GM10248 (cell line): ENCODE measurements at regions not wholly inside any gene's neighbourhood (a gene's known extent, or its start where the extent isn't known, plus 50 kb on each side); places are given as distances from the start of the nearest gene placed in this dataset.

ENCODE experiments used
- CTCF ChIA-PET: fragments of 300-600 bp; sonication (Branson Sonifier 250); formaldehyde crosslinking; extraction: SDS; loops from one replicate; lab custom pipeline; 2021; ENCODE audit warnings: antibody characterized with exemption; lab: Yijun Ruan, JAX
- POLR2A ChIA-PET: fragments of 350-650 bp; sonication (Branson Sonifier 250); formaldehyde crosslinking; extraction: SDS; loops from one replicate; lab custom pipeline; 2020; ENCODE audit warnings: antibody characterized with exemption; lab: Yijun Ruan, JAX
- DNase-seq: peaks from one replicate; pipeline ENCODE4 v3.0.0; 2012; ENCODE audit errors: extremely low spot score
- TF ChIP-seq, protein P1 (sequence below): IDR thresholded peaks from 2 replicates; pipeline ENCODE4 v1.5.1; 2012; ENCODE audit warnings: mild to moderate bottlenecking, low read depth; ENCODE audit errors: extremely low read depth, missing control alignments, control extremely low read depth

- CTCF ChIA-PET = no interaction called here
- DNase-seq = no peak
- TF ChIP-seq, protein P1, sequence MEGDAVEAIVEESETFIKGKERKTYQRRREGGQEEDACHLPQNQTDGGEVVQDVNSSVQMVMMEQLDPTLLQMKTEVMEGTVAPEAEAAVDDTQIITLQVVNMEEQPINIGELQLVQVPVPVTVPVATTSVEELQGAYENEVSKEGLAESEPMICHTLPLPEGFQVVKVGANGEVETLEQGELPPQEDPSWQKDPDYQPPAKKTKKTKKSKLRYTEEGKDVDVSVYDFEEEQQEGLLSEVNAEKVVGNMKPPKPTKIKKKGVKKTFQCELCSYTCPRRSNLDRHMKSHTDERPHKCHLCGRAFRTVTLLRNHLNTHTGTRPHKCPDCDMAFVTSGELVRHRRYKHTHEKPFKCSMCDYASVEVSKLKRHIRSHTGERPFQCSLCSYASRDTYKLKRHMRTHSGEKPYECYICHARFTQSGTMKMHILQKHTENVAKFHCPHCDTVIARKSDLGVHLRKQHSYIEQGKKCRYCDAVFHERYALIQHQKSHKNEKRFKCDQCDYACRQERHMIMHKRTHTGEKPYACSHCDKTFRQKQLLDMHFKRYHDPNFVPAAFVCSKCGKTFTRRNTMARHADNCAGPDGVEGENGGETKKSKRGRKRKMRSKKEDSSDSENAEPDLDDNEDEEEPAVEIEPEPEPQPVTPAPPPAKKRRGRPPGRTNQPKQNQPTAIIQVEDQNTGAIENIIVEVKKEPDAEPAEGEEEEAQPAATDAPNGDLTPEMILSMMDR = no peak
- POLR2A ChIA-PET = no interaction called here
These were observed 220.1 kb downstream of the TUBA3C start for GRCh38 chr13:18961383-18962117.

- CTCF ChIA-PET = no interaction called here
- no peak for DNase-seq
- TF ChIP-seq, protein P1 = no peak
- POLR2A ChIA-PET = no interaction called here
These were observed 220.9 kb downstream of the TUBA3C start for GRCh38 chr13:18960637-18961227.

DNA sequence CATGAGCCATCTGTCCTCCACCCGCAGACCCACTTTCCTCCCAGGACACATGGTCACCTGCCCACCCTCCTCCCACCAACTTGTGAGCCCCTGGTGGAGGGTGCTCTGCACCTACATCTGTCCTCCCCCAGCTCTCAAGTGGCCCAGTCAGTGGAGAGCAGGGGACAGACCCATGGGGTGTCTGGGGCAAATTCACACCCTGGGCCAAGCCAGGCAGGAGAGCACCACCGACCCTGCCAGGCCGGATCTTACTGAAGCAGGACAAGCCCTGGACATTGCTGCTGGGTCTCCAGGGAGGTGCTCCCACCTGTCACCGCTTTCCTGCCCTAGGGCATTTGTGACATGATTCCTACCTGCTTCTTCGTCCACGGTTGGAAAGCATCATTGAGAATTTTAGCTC, 221.6 kb downstream of the TUBA3C start:
- ChIA-PET POLR2A (no interaction called here), CTCF (no interaction called here)
- TF ChIP-seq, protein P1 = no peak
- DNase-seq = no peak

DNA sequence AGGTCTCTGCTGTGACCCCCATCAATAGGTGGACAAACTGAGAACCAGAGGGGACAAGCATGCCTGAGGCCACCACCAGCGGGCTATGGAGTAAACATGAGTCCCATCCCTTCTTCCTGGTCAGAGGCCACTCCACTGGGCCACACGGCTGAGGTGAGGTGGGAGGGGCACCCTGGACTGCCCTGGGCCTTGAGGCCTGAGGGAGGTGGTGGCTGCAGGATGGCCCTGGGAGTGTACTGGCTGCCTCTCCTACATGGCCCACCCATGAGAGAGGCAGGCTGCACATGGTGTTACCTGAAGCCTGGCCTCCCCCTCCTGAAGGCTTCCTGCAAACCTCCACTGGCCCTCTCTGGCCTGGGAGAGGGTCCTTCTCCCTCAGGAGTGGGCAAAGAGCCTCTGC, 222.4 kb downstream of the TUBA3C start:
- POLR2A ChIA-PET = no interaction called here
- no peak for DNase-seq
- TF ChIP-seq, protein P1 = no peak
- CTCF ChIA-PET = no interaction called here

- TF ChIP-seq, protein P1 = no peak
- ChIA-PET POLR2A (no interaction called here), CTCF (no interaction called here)
- DNase-seq = no peak
These were observed 225.0 kb downstream of the TUBA3C start for GRCh38 chr13:18956473-18957078.

GRCh38 chr13:18954254-18954653, 227.4 kb downstream of the TUBA3C start:
- ChIA-PET CTCF (interaction anchor here (1.4 kb wide), 1 partner anchor 9 kb away, joined by 5 read pairs; no protein-coding TSS in a partner anchor), POLR2A (no interaction called here)
- peak; percentile 4 for DNase-seq
- TF ChIP-seq, protein P1 = no peak
